K562 (cell line): ENCODE measurements at regions not wholly inside any gene's neighbourhood (a gene's known extent, or its start where the extent isn't known, plus 50 kb on each side); places are given as distances from the start of the nearest gene placed in this dataset.
A peak's percentile ranks its signal among the peaks of the same experiment; 100 is the strongest.

Experiments used
- ATAC-seq: fragments of 200-7000 bp; cut with Tn5 transposase; 3 replicates; pipeline ENCODE4 v1.9.1; 2020; ENCODE audit warnings: moderate library complexity
- BruUV-seq: library from RNA; stranded (reverse); fragments of 400-500 nt; replicated peaks from 2 replicates; lab custom pipeline; 2021; lab: Mats Ljungman, UMichigan
- CTCF ChIA-PET: fragments of 300-600 bp; formaldehyde crosslinking; extraction: SDS; loops from one replicate; lab custom pipeline; 2021; ENCODE audit warnings: low intra/inter-chr PET ratio; lab: Yijun Ruan, JAX
- POLR2A ChIA-PET: fragments of 300-600, 350-650 bp; sonication (Branson Sonifier 250); formaldehyde crosslinking; extraction: SDS; loops from one replicate; lab custom pipeline; 2021; ENCODE audit warnings: antibody characterized with exemption, inconsistent platforms; lab: Yijun Ruan, JAX
- DNase-seq, 4 experiments: peaks; one replicate each; pipeline versions ENCODE4 v3.0.0 to v3.0.0-alpha.2; 2011 to 2018; ENCODE audit warnings: low spot score in 3 of 4, mixed read lengths in 3 of 4; ENCODE audit errors: extremely low read depth in 1 of 4
- FAIRE-seq: peaks from 2 replicates; lab custom pipeline; 2011; peaks lifted over from hg19 to GRCh38; lab: Jason Lieb, UNC
- H2AFZ ChIP-seq: 2 replicates; pipeline ENCODE4 v1.6.0; 2011; ENCODE audit warnings: low read depth, low read length, control low read depth, inconsistent platforms
- H3K27ac ChIP-seq: fragments of 200-600 bp; 3 replicates; pipeline ENCODE4 v1.8.0; 2011; ENCODE audit warnings: low read depth, mild to moderate bottlenecking, control low read depth, inconsistent platforms, low read length, moderate library complexity, mixed read lengths; ENCODE audit errors: extremely low read depth
- H3K27me3 ChIP-seq, 2 experiments: fragments of 300-600 bp in 1 of 2; 2 replicates in 1 of 2; 3 replicates in 1 of 2; pipeline versions ENCODE4 v1.6.0 to v1.8.0; 2011; ENCODE audit warnings: inconsistent platforms in 2 of 2, low read length in 2 of 2, mild to moderate bottlenecking in 1 of 2, mixed read lengths in 1 of 2, moderate library complexity in 1 of 2; ENCODE audit not compliant: control insufficient read depth in 2 of 2, insufficient read depth in 2 of 2
- H3K36me3 ChIP-seq: fragments of 300-600 bp; 3 replicates; pipeline ENCODE4 v1.8.0; 2011; ENCODE audit warnings: mild to moderate bottlenecking, low read length, inconsistent platforms; ENCODE audit not compliant: control insufficient read depth, insufficient read depth
- H3K4me1 ChIP-seq, 2 experiments: fragments of 200-600 bp in 1 of 2; replicated peaks in 1 of 2; 2 replicates in 1 of 2; 3 replicates in 1 of 2; pipeline versions ENCODE4 v1.5.1 to v1.8.0; 2011; ENCODE audit warnings: inconsistent platforms in 2 of 2, low read length in 2 of 2, mild to moderate bottlenecking in 1 of 2, mixed read lengths in 1 of 2, moderate library complexity in 1 of 2; ENCODE audit not compliant: control insufficient read depth in 2 of 2, insufficient read depth in 2 of 2
- H3K4me2 ChIP-seq: 2 replicates; pipeline ENCODE4 v1.6.1; 2011; ENCODE audit warnings: low read length, control low read depth, inconsistent platforms, mixed read lengths; ENCODE audit not compliant: insufficient read depth
- H3K4me3 ChIP-seq: fragments of 200-600 bp; sonication (generic), shearing (Covaris generic); 2 replicates; pipeline ENCODE4 v1.5.1; 2016; ENCODE audit warnings: control low read depth, inconsistent platforms
- H3K79me2 ChIP-seq: fragments of 200-600 bp; 3 replicates; pipeline ENCODE4 v1.8.0; 2011; ENCODE audit warnings: low read length, inconsistent platforms; ENCODE audit not compliant: control insufficient read depth, insufficient read depth
- H3K9ac ChIP-seq, 2 experiments: 2 replicates each; pipeline versions ENCODE4 v1.6.0 to v1.6.1; 2011; ENCODE audit warnings: low read depth in 2 of 2, low read length in 2 of 2, control low read depth in 1 of 2, inconsistent platforms in 1 of 2, mild to moderate bottlenecking in 1 of 2, mixed read lengths in 1 of 2; ENCODE audit not compliant: insufficient read depth in 1 of 2
- H3K9me1 ChIP-seq: one replicate; pipeline ENCODE4 v1.6.0; 2011; ENCODE audit warnings: inconsistent platforms, mild to moderate bottlenecking, low read length, moderate library complexity; ENCODE audit not compliant: control insufficient read depth, insufficient read depth
- H3K9me3 ChIP-seq: replicated peaks from 2 replicates; pipeline ENCODE4 v1.5.1; 2011; ENCODE audit warnings: low read depth, low read length, inconsistent platforms; ENCODE audit not compliant: control insufficient read depth, insufficient read depth
- H4K20me1 ChIP-seq: replicated peaks from 2 replicates; pipeline ENCODE4 v1.6.1; 2011; ENCODE audit warnings: low read length, inconsistent platforms, mixed read lengths; ENCODE audit not compliant: control insufficient read depth, insufficient read depth
- C11orf30 ChIP-seq: fragments of 450-650 bp; IDR thresholded peaks from 2 replicates; pipeline ENCODE4 v1.6.1; 2016; ENCODE audit warnings: low read depth, mild to moderate bottlenecking
- EHMT2 ChIP-seq: fragments of 450-650 bp; IDR thresholded peaks from 2 replicates; pipeline ENCODE4 v1.6.1; 2018; ENCODE audit warnings: antibody characterized with exemption
- EZH2 ChIP-seq: IDR thresholded peaks from 2 replicates; pipeline ENCODE4 v1.6.1; 2012; ENCODE audit warnings: low read depth, mild to moderate bottlenecking, inconsistent platforms, low read length, borderline replicate concordance
- MAFF ChIP-seq: IDR thresholded peaks from 2 replicates; pipeline ENCODE4 v1.6.1; 2012; ENCODE audit warnings: low read length, improper control_type of control experiment
- MAFG ChIP-seq: fragments of 450-650 bp; conservative IDR thresholded peaks from 2 replicates; pipeline ENCODE4 v1.6.1; 2016; ENCODE audit warnings: missing genetic modification characterization, missing compliant biosample characterization
- ZNF316 ChIP-seq: fragments of 450-650 bp; IDR thresholded peaks from 2 replicates; pipeline ENCODE4 v1.6.1; 2016
- ZNF586 ChIP-seq: fragments of 450-650 bp; formaldehyde crosslinking; conservative IDR thresholded peaks from 2 replicates; pipeline ENCODE4 v1.4.0; 2020; ENCODE audit warnings: mild to moderate bottlenecking, moderate library complexity
- whole genome bisulfite sequencing: fragments of 100-300 bp; shearing (Covaris generic); methylation state at CpG from one replicate; pipeline ENCODE4 v1.1.6; 2016; ENCODE audit warnings: low coverage, mixed read lengths; ENCODE audit not compliant: insufficient coverage; ENCODE audit errors: missing lambda C conversion rate; 5-methylcytosine and 5-hydroxymethylcytosine counted together
- in situ Hi-C: fragments of 300-500 bp; cut with MboI; formaldehyde crosslinking; loops from 4 replicates; pipeline ENCODE4 v1.15.0; 2018; ENCODE audit warnings: inconsistent platforms, mixed read lengths
- intact Hi-C: fragments of 100-400 bp; cut with micrococcal nuclease; formaldehyde crosslinking; loops from 2 replicates; pipeline ENCODE4 v1.14.2; 2022
- TF ChIP-seq, protein P1 (sequence below): fragments of 450-650 bp; formaldehyde crosslinking; IDR thresholded peaks from 2 replicates; pipeline ENCODE4 v1.4.0; 2020; ENCODE audit warnings: mild to moderate bottlenecking, moderate library complexity
- TF ChIP-seq, protein P2 (sequence below): IDR thresholded peaks from 2 replicates; pipeline ENCODE4 v1.6.1; 2011; ENCODE audit warnings: borderline replicate concordance, low read depth, mild to moderate bottlenecking, moderate library complexity, low read length; ENCODE audit not compliant: insufficient read depth, poor library complexity, severe bottlenecking

DNA sequence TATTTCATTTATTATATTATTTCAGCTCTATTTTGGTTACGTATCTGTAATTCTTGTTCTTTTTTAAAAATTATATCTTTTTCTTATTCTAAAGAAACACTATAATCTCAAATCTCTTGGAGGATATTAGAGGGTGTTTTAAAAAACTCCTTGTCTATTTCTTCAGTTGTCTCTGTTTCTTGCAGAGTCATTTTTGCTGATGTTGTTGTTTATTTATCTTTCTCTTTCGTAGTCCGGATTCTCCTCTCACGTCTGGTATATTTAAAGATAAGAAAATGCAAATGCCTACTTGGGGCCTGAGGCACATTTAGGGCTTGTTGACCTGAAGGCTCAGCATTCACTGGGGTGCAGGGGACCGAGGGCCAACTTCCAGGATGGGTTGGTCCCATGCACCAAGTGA is 181.2 kb upstream of the CTBP2 start:
- intact Hi-C loops, result loop anchor here (10.0 kb wide), 1 partner anchor 297 kb away; no protein-coding TSS in a partner anchor
- Histone ChIP-seq H3K9me1 (no peaks in the 10 kb centered on the region), H2AFZ (no peak overlapping the region), H3K27ac (no peak overlapping the region), H3K27me3 (peaks cover 0 to 6% of the 10 kb centered on the region in 2 experiments; a peak in 3 of 5 replicates)
- no peak for FAIRE-seq
- CTCF ChIA-PET, result no interaction called here
- TF ChIP-seq C11orf30 (peak; percentile 76), MAFG (tag) (peak; percentile 73; the same call in 1 of the 2 replicates), MAFF (peak; percentile 53), ZNF586 (CRISPR knock-in tag) (no peak), EHMT2 (no peak), ZNF316 (peak; percentile 87), EZH2 (no peak)
- TF ChIP-seq, protein P1, sequence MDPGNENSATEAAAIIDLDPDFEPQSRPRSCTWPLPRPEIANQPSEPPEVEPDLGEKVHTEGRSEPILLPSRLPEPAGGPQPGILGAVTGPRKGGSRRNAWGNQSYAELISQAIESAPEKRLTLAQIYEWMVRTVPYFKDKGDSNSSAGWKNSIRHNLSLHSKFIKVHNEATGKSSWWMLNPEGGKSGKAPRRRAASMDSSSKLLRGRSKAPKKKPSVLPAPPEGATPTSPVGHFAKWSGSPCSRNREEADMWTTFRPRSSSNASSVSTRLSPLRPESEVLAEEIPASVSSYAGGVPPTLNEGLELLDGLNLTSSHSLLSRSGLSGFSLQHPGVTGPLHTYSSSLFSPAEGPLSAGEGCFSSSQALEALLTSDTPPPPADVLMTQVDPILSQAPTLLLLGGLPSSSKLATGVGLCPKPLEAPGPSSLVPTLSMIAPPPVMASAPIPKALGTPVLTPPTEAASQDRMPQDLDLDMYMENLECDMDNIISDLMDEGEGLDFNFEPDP (CRISPR knock-in tag), result no peak
- TF ChIP-seq, protein P2, sequence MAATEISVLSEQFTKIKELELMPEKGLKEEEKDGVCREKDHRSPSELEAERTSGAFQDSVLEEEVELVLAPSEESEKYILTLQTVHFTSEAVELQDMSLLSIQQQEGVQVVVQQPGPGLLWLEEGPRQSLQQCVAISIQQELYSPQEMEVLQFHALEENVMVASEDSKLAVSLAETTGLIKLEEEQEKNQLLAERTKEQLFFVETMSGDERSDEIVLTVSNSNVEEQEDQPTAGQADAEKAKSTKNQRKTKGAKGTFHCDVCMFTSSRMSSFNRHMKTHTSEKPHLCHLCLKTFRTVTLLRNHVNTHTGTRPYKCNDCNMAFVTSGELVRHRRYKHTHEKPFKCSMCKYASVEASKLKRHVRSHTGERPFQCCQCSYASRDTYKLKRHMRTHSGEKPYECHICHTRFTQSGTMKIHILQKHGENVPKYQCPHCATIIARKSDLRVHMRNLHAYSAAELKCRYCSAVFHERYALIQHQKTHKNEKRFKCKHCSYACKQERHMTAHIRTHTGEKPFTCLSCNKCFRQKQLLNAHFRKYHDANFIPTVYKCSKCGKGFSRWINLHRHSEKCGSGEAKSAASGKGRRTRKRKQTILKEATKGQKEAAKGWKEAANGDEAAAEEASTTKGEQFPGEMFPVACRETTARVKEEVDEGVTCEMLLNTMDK, result no peak
- TF ChIP-seq, all 486 proteins: peak for 4
- no peak for DNase-seq
- H3K4me1 ChIP-seq, result no peaks in the 10 kb centered on the region
- BruUV-seq, result no TSS peak
- in situ Hi-C loops, result no loop called here
- H3K36me3 ChIP-seq, result no peaks in the 10 kb centered on the region
- POLR2A ChIA-PET, result no interaction called here
- no peak overlapping the region for H3K4me3 ChIP-seq
- H4K20me1 ChIP-seq, result no peaks in the 10 kb centered on the region; the same call in 1 of the 2 replicates
- WGBS, result 5% methylated on average over 5 of the region's 5 CpGs
- no peaks in the 10 kb centered on the region for H3K79me2 ChIP-seq
- no peak overlapping the region for H3K4me2 ChIP-seq
- no peak for ATAC-seq
- H3K9me3 ChIP-seq, result no peaks in the 10 kb centered on the region
- H3K9ac ChIP-seq, result no peak overlapping the region
